DMS 273 (cell line): ENCODE measurements at regions not wholly inside any gene's neighbourhood (a gene's known extent, or its start where the extent isn't known, plus 50 kb on each side); places are given as distances from the start of the nearest gene placed in this dataset.

Source experiments
- DNase-seq: peaks from one replicate; lab custom pipeline; 2025; ENCODE audit not compliant: unreplicated experiment; lab: John Stamatoyannopoulos, UW

DNA sequence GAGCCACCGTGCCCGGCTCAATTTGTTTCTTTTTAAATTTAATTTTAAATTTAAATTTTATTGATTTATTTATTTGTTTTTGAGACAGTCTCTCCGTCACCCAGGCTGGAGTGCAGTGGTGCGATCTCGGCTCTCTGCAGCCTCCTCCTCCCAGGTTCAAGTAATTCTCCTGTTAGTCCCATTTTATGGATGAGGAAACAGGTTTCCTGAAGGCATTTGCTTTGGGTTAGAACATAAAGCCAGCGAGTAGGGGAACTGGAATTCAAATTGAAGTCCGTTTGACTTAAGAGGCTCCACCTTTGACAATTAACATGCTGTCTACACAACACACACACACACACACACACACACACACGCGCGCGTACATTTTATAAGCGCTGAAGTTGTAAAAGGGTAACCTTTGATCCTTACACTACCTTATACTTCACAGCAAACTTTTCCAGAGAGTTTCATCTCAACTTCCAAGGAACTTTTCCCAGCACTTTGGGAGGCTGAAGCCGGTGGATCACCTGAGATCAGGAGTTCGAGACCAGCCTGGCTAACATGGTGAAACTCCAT is 232.0 kb downstream of the BCAS1 start:
- no peak for DNase-seq

DNA sequence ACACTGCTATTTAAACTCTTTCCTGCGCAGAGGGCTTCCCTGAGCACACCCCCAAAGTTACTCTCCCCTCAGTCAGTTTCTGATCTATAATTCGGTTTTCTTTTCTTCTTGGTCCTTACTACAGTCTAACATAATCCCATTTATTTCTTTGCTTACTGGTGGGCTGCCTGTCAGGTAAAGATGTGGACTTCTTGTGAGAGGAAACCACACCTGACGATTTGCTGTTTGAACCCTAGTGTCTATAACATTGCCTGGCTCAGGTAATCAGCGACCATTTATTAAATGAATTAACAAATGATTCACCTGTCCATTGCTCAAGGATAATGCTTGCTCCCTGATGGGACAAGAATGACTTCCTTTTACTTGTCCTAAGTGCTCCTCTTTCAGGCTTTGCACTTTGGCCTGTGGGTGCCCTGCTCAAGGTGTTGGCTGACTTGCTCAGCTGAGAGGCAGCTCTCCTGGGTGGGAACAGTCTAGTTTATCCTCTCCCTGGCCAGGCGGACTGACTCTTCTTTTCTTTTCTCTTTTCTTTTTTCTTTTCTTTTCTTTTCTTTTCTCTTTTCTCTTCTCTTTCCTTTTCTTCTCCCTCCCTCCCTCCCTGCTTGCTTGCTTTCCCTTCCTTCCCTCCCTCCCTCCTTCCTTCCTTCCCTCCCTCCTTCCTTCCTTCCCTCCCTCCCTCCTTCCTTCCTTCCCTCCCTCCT is 233.1 kb downstream of the BCAS1 start:
- no peak for DNase-seq

DNA sequence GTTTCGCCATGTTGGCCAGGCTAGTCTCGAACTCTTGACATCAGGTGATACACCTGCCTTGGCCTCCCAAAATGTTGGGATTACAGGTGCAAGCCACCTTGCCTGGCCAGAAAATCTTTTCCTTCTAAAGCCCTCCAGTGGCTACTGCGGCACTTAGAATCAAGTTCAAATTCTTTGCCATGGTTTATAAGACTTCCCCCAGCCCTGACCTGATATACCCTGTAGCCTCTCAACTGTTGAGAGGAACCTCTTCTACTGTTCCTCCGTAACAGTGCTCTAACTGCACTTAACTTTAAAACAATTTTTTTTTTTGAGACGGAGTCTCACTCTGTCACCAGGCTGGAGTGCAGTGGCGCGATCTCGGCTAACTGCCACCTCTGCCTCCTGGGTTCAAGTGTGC is 235.6 kb downstream of the BCAS1 start:
- DNase-seq, result no peak

DNA sequence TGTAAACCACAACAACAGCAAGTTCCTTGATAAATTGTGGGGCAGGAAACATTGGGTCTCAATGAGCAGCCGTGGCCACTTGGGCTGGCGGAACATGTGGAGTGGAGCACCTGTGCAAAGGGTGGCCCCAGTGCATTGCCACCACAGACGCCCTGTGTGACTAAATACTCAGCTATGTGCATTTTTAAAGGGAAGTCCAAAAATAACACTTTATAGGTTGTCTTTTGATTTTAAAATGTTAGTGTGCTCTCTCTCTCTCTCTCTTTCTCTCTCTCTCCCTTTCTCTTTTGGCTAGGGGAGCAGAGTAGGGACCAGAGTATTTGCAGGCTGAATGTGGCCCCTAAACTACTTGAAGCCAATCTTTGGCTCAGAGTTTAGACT is 236.3 kb downstream of the BCAS1 start:
- no peak for DNase-seq

DNA sequence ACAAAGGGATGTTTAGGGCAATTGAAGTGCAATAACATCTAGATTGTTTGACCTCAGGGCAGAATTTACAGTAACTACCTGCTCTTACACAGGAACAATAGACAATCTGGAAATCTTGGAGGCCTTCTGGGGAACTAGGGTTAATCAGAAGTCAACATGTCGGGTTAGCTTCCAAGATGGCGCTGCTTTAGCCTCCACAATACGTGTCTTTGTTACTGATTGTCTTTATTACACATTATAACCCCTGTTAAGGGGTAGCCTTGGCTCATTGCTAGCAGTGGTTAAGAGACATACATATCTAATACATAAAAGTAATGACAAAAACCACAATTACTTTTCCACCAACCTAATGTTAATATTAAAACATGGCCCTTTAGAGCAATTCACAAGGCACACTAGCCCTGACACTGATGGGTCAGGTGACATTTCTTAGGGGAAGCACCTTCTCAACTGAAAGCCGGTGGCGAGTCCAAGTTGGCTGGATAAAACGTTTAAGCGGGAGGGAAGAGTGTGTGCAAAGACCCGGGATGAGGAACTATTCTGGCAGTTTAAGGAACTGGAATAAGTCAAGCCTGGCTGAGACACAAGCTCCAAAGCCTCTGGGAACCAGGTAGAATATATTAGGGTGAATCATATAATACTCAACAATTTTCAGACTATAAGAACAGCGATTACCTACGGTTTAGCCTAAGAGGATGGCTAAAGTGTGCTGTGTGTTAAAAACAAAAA is 236.9 kb downstream of the BCAS1 start:
- no peak for DNase-seq

DNA sequence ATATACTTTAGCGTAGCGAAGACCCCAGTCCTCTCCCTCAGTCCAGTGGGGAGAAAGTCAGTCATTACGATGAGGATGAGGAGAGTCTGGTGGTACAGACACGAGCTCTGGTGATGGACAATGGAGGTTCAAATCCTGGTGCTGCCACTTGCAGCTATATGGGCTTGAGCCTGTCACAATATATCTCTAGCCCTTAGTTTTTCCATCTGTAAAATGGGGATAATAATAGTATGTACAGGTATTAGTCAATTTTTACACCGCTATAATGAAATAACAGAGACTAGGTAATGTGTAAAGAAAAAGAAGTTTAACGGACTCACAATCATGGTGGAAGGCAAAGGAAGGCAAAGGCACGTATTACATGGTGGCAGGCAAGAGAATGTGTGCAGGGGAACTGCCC is 237.9 kb downstream of the BCAS1 start:
- no peak for DNase-seq

DNA sequence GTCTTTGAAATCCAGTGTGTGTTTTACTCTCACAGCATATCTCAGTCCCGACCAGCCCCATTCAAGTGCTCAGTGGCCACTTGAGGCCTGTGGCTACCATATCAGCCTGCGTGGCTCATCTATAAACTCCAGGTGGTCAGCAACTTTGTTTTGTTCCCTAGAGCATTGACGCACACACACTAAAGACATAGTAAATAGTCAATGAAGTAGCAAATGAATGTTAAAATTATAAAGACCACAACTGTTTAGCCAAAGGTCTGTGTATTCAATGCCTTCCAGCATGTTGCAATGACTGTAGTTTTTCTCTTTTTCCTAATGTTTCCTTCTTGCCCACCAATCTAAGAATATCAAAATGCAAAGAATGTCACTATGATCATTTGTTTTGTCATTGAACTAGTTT is 238.2 kb upstream of the ZNF217 start:
- no peak for DNase-seq

DNA sequence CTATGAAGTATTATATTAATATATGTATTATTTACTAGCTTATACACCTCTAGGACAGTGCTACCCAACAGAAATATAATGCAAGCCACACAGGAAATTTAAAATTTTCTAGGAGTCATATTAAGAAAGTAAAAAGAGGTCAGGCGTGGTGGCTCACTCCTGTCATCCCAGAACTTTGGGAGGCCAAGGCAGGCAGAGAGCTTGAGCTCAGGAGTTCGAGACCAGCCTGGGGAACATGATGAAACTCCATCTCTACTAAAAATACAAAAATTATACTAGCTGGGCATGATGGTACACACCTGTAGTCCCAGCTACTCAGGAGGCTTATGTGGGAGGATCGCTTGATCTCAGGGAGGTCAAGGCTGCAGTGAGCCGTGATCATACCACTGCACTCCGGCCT is 237.6 kb upstream of the ZNF217 start:
- DNase-seq, result no peak

DNA sequence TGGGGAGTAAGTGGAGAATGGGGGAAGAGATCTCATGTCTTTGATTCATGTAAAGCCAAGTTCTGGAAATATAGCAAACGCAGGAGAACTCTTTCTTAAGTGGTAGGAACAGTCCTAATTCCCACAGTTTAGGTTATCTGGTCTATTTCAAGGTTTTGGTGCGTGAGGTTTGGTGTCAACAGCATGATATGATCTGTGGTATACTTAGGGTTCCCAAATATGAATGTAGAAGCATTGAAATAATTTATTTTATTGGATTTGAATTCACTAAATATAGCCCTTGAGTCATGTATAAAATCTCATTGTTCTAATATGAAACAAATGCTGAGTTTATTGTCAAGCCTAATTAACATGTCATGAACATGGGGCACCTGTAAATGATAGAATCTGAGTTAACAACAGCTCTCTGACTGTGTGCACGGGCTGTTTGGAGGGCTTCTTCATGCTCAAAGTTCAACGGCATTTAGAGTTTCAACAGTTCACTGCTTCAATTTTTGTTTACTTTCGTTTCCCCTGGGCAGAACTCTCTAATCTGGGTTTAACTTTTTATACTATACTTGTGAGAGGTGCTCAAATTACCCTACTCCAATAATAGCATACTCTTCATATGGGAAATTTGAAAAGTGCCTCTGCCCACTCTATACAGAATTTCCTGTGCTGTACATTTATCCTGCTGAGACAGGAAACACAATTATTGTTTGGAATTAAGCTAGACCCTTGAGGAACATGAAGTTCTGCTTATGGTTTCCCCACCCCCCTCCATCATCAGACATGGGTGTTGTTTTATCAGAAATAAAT is 236.3 kb upstream of the ZNF217 start:
- peak; percentile 36 for DNase-seq

DNA sequence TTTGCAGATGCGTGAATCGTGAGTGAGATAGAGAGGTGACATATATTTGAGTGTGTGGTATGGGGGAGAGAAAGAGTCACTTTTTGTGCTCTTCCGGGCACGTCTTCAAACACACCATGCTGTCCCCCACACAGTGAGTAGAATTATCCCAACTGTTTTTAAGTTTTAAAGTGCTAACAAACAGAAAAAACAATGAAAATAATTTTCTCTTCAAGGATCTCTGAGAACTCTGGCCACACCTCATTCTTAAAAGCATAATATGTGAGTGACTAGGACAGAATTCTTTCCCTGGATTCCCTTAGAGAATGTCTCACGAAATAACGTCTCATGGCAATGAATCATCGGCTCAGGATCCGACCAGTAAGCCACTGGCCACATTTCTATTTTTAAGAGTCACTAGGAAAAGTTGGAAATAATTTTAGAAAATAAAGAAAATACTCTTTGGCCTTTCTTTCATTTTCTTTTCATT is 235.7 kb upstream of the ZNF217 start:
- peak; percentile 37 for DNase-seq

DNA sequence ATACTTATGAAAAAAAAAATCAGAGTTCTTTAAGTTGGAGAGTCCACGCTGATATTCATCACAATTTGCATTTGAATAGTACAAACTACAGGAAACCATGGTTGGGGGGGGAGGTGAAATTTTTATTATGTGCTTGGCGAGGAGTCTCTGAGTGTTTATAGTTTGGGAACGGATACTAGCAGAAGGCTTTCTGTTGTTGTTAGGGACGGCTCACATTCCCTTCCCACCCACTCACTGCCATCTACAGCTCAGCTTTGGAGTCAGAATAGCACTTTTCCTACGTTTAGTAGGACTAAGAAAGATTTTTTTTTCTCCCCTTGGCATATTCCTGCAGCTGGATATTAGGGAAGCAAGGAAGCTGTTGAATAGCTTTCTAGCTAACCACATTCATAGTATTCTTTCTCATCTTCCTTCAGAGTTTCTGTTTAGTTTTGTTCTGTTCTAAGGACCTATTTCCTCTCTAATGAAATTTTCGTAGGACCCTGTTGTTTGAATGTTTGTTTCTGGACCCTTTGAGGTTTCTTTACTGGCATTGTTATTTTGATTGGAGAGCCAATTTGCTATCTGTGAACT is 235.1 kb upstream of the ZNF217 start:
- peak; percentile 71 for DNase-seq

DNA sequence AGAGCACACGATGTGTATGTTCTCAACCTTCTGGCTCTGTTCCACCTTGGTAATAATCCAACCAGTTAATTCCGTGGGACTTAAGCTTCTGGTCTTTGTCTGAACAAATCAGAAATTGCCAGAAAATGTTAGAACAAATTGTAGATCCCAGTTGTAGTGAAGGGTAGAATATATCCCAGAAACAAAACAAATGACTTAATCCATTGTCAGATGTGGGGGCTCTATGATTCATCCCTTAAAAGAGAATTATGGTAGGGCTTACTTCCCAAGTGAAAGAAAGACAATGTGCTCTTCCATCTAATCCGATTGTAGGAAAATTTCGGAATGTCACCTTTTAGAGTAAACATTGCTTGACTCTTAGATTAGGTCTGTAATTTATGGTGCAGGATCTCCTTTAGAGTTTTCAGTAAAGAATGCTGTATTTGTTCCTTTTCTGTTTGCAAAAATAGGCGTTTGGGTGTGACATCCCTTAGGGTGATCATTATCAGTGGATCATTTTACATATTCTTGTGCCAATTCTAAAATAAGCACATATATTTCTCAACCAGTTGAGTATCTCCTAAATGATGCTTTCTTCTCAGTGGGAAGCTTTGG is 234.5 kb upstream of the ZNF217 start:
- peak; percentile 84 for DNase-seq

DNA sequence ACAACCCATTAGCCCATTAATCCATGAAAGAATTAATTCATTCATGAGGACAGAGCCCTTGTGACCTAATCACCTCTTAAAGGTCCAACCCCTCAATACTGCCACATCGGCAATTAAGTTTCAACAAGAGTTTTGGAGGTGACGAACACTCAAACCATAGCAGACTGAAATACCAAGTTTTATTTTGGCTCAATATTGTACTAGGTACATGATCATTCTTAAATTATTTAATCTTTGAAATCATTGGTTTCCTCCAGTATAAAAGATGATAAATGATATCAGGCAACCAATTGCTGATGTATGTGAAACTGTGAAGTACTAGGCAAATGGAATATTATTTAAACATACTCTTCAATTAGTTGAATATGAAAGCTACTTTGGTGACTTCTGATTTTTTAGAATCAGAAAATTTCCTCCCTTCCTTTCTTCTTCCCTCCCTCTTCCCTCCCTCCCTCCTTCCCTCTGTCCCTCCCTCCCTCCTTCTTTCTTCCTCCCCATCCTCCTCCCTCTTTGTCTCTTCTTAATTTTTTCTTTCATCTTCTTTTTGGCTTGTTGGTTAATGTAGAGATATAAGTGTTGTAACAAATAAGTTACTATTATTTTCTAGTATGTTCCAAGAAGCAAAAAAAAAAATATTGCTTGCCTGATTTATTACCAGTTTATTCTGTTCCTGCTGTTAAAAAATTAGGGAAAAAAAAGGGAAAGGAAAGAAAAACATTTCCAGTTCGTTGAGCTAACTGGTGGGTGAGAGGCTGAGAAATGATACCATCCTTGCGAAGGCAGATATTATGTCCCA is 233.9 kb upstream of the ZNF217 start:
- DNase-seq, result no peak

DNA sequence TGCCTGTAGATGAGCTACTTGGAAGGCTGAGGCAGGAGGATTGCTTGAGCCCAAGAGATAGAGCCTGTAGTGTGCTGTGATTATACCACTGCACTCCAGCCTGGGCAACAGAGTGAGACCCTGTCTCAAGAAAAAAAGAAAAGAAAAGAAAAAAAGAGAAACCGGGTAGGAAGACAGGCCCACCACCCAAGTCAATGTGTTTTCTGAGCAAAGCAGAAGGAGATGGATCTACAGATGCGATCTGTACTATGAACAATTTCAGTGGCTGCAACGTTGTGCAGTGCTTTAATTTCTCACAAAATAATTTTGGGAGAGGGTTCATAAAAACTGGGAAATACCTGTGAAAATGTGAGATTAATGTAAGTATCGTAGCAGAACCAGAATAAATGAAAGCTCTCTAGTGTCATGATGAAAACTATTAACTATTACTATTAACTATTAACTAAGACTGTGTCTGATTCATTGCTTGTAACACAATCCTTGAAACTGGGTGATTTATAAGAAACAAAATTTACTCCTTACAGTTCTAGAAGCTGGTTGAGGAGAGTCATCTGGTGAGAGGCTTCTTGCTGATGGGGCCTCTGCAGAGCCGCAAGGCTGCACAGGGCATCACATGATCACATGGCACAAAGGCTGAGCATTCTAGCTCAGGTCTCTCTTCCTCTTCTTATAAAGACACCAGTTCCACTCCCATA is 233.1 kb upstream of the ZNF217 start:
- no peak for DNase-seq

DNA sequence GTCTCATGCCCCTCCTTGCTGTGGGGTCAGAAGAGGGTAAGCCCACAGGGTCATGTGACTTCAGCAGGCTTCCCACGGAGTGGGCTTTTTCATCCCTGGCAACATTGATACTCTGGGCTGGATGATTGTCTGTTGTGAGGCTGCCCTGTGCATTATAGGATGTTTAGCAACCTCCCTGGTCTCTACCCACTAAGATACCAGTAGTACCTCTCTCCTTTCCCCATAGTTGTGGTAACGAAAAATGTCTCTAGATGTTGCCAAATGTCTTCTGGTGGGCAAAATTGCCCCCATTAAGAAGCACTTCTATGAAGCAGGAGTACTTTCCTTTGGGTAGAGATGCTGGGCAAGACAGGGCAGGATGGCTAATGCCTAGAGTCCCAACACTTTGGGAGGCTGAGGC is 232.5 kb upstream of the ZNF217 start:
- DNase-seq, result no peak

DNA sequence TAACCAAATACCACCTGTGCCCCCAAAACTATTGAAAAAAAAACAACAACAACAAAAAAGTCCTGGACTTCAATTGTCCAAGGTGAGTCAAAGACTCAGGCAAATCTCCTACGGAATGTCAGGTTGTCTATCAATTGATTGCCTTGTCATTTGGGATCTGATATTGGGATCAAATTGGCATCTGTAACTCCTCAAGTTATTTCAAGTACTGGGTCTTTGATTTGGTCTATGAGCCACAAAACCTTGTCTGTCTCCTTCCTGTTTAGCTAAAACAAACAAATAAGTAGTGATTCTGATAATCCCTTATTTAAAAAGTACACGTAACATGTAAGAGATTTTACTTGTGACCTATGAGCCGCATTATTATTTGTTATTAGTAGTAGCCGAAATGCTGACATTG is 231.6 kb upstream of the ZNF217 start:
- DNase-seq, result no peak

DNA sequence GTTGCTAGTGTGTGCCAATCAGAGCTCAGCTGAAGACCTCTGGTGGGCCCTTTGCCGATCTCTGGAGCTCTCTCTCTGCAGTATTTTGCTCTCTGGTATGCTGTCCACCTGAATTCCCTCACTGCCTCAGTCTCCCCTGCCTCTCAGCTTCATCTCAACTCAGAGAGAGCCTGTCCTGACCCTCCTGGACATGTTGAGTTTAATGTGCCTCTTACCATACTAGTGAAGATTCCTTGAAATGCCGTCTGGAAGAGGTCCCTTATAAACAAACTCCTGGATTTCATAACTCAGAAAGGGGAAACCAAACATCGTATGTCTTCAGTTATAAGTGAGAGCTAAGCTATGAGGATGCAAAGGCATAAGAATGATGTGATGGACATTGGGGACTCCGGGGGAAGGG is 231.1 kb upstream of the ZNF217 start:
- DNase-seq, result no peak

DNA sequence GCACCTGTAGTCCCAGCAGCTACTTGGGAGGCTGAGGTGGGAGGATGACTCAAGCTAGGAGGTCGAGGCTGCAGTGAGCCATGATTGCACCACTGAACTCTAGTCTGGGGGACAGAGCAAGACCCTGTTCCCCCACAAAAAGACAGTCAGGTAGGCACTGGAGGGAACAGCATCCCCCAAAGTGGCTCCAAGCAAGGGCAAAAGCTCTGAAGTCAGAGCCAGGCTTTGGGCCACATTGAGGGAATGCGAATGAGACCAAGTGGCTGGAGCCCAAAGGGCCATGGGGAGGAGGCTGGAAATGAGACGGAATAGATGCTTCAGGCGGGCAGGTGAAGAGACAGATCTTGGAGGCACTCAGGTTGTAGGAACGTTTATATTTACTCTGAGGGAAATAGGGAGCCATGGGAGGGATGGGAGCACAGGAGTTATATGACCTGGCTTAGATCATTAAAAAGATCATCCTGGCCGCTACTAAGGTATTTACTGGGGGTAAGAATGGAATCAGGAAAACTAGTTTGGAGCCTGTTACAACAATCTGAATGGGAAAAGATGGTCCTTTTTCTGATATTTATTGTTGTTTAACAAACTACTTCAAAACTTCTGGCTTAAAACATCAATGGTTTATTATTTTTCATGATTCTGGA is 229.6 kb upstream of the ZNF217 start:
- DNase-seq, result no peak

DNA sequence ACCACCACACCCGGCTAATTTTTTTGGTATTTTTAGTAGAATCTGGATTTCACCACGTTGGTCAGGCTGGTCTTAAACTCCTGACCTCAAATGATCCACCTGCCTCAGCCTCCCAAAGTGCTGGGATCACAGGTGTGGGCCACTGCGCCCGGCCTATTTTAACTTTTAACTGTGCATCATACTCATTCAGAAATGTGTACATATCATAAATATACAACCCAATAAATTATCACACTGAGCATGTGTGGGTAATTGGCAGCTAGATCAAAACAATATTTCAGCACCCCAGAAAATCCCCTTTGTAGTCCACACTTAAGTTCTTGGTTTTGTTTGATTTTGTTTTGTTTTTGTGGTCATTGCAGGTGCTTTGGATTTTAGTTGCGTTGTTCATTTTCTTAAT is 228.9 kb upstream of the ZNF217 start:
- DNase-seq, result no peak
